Umbilical cord (tissue), 1 donor: ENCODE measurements at regions not wholly inside any gene's neighbourhood (a gene's known extent, or its start where the extent isn't known, plus 50 kb on each side); places are given as distances from the start of the nearest gene placed in this dataset.

Experiments
- DNase-seq: peaks from one replicate; pipeline ENCODE4 v3.0.0-alpha.2; 2015; ENCODE audit warnings: low spot score

DNA sequence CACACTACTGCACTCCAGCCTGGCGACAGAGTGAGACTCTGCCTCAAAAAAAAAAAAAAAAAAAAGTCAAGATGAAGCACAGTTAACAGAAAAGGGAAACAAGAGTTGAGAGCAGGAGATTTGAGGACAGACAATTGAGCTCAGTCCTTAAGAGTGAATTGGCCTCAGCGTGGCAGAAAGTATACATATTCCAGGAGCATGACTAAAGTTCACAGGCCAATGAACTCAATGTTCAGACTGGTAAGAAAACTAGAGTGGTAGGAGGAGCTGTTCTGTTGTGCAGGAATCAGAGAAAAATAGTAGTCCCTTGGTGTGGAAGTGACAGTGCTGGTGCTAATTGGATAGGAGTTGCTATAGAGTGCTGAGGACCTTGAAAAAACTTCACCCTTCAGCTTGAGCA lies 60.0 kb downstream of the NRN1 start:
- no peak for DNase-seq

DNA sequence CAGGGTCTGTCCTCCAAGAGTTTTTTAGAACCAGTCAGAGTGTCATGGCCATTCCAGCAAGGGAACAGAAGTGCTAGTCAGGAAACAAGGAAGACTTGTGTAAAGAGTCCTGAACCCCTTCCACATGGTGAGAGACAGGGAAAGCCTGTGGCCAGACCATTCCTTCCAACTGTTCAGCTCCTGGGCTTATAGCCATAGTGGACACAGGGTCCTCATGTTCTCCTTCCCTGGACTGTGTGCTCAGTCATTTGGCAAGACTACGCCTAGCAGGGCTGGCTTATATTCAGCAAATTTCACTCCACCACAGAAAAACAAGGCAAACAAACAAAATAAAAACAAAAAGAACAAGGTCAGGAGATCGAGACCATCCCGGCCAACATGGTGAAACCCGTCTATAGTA lies 60.5 kb downstream of the NRN1 start:
- DNase-seq: no peak

DNA sequence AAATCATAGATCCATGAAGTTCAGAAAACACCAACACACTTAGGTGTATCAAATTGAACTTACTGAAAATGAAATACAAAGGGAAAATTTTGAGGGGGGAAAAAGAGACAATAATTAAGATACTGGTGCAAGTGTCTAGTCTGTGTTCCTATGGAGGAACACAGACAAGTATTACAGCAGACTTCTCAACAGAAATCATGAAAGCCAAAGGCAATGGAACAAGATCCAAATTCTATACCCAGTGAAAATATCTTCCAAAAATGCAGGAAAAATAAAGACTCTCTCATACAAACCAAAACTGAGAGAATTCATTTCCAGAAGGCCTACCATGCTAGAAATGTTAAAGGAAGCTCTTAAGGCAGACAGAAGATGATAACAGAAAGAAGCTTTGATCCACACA lies 63.1 kb downstream of the NRN1 start:
- no peak for DNase-seq

DNA sequence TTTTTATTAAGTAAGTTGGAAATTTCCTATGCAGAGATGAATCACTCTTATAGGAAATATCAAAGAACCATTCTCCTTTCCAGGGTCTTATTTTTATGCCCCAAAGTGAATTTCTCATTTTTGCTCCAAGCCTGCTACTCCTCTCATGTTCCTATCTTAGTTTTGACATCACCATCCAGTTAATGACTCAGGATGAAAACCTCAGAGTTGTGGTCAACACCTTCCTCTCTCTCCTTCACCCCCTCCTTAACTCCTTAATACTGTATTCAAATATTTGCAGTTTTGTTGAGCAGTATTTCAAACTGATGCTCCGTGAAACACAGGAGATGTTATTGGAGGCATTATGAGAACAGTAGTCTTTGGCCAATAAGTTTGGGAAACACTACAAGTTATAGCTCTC lies 64.1 kb downstream of the NRN1 start:
- no peak for DNase-seq

DNA sequence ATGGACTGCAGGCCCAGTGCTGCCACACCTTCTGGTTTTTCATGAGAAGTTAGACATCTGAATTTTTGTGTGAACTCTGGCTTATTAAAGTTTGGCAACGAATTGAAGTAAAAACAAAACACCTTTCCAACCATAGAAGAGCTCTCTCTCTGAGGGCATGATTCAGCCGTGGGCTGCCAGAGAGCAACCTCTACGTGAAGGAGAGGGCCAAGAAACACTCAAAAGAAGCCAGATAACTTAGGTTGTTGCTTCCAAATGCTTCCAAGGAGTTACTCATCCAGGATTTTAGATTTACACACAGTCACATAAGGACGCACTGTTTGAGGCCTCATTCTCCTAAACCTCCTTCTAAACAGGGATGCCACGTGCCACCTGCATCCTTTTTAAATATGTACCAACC lies 65.5 kb downstream of the NRN1 start:
- no peak for DNase-seq

DNA sequence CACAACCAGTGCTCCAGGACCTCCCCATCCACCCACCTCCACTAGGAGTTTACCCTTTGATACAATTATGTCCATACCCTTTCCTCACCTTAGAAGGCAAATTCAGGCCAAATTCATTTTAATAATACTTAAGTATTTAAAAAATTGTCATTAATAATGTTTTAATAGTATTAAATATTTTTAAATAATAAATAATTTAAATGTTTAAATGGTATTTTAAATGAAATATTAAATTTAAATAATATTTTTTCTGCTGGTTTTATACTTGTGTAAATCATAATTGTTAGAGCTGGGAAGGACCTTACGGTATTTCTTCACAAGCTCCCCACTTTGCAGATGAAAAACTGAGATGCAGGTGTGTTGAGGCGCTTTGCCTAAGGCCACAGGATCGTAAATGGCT lies 67.8 kb downstream of the NRN1 start:
- no peak for DNase-seq

DNA sequence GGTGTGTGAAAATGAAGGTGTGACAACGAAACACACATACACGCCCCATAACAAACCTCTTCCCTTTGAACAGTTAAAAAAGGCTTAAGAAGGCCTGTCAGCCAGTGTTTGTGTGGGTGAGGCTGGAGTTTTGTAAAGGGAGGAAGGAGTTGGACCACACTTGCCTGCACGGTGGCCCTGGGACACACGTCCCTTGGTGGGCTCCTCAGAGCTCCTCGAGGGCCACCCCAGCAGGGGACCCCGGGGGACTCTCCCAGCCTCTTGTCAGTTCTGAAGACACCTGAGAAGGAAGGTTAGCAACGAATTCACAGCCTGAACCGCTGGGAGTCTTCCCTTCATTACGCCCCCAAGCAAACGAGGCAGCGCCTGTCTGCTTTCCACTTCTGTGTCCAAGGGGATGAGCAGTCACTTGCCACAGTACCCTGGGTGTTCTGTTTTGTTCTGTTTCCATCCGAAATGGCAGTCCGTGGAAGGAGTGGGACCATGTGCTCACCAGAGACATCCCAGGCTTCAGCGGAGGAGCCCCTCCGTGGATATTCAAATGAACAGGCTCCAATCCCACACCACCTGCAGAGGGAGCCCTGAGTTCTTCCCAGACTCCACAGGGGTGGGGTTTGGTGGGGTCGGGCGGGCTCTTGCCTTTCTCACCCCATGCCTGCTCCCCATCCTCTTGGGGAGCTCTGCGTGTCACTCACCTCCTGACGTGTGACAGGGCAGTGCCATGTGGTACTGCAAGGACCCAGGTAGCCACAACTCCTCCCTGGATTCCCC lies 68.6 kb downstream of the NRN1 start:
- DNase-seq: no peak

DNA sequence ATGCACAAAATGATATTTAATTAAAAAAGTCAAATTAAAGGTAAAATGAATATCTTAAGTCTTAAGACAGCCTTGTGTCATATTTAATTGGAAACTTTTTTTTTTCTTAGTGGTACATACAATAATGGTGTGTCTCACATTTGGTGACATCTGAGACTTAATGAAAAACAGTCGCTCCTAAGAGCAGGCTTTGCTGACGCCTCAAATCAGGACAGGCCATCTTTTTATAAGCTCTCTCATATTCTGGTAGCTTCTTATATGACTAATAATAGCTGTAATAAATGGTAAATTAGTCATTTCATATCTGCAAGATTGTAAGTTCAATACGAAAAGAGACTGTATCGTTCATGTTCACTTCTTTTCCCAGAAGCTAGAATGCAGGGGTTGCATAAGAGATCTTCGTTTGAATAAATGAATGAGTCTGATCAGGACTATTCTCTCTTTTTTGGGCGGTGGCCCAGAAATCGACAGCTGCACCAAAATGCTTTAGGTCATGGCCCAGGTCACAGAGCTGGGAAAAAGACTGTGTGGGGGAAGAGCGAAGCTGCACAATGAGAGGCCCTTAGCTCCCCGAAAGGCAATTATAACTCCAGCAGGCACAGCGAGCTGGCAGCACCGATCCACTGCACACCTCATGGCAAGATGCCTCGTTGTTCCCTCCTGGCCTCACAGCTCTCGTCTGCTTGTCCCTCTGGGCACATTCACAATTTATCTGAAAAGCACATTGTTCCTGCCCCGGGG lies 69.4 kb downstream of the NRN1 start:
- DNase-seq: no peak

DNA sequence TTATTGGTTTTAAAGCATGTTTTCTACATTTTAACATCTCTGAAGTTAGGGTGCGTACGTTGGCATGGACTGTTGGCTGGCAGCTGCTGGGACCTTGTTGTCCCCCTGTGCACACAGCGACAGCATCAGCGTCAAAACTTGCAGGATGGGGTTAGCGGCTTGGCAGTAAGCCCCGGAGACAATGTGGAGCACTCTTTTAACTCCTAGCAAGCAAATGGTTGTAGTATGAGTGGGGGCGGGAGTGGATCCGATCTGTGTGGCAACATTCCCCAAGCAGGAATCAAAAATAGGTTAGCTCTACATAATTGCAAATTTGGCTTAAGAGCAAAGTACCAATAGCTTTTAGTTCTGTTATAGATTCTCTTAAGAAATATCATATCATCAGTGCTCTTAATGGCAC lies 70.1 kb downstream of the NRN1 start:
- DNase-seq: no peak

DNA sequence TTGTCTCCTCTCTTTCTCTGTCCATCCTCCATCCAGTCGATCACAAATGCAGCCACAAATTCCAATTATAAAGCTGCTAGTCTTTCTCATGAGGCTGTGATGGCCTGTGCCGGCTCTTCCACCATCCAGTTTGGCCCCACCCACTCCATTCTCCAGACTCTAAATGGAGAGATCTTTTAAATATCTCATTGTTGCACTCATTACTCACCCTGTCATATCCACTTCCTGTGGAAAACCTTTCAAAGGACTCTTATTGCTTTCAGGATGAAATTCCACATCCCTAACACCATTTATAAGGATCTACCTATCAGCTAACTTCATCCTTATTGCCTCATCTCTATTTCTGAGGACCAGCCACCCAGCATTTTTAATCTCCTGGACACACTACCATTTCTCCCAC lies 70.6 kb downstream of the NRN1 start:
- no peak for DNase-seq

DNA sequence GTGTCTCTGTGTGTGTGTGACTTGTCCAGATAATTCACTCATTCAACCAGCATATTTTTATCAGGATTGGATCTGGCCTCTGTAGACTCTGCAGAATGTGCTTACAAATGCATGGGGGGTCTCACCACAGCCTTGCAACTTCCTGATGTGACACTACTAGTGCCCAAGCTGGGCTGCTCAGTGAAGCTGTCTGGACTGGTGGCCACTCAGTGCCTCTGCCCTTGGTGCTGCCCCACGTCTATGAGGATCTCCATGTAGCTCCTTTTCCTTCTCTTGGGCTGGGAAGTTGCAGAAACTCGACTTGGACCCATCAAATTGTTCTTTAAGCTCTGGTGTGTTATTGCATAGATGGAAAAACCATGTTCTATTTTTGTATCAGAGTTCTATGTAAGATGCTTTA lies 75.8 kb downstream of the NRN1 start:
- no peak for DNase-seq

DNA sequence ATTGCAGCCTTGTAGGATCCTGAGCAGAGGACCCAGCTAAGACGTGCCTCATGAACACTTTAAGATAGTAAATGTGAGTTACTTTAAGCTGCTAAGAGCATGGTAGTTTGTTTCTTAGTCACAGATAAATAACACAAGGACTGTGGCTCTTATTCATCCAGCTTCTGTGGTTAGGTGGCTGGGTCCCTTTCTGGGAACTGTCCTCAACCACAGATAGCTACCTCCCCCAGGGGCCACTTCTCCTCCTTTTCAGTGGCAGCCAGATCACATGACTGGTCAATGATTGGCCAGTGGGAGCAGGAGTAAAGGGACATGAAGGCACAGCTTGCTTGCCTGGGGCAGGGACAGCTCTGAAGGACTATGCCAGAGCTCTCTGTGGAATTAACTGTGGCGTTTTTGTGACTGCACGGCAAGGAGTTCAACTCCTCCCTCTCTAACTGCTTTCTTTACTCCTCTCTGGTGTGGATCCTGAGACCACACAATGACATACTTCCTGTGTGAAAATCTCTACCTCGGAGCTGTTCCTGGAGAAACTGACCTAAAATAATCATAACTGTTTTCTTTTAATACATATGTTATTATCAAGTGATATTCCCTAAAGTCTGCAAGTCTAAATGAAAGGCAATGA lies 76.5 kb downstream of the NRN1 start:
- DNase-seq: no peak

DNA sequence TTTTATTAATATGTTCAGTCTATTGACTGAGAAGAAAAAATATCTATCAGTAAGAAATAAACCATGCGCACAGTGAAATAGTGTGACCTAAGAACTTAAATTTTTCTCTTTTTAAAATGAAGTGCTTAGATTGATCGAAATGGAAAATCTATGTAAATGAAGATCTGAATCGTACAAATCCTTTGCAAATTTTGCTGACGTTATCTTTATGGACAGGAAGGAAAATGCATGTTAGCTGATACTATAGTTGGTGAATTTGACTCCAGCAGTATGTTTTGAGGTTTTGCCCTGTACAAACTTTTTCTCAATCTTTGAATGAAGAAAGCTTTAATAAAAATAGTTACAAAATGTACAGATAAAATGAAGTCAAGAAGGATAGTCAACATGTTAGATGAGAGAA lies 82.9 kb downstream of the NRN1 start:
- DNase-seq: no peak

DNA sequence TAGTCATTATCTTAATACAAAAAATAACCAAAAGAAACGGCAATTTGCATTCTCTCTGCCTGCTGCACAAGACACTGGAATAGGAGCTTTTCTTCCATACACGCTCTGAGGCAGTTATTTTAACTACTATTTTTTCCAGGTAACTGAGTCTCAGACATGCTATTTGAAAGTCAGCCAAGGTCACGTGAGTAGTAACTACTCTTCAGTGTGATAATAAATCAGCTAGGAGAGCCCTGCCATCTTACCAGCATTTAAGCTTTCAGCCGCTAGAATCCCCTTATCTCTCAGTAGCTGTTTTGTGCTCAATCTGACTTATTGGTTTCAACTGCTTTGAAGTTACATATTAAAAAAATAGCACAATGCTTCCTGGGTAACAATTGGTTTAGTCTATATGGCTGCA lies 84.5 kb downstream of the NRN1 start:
- peak; percentile 3 for DNase-seq

DNA sequence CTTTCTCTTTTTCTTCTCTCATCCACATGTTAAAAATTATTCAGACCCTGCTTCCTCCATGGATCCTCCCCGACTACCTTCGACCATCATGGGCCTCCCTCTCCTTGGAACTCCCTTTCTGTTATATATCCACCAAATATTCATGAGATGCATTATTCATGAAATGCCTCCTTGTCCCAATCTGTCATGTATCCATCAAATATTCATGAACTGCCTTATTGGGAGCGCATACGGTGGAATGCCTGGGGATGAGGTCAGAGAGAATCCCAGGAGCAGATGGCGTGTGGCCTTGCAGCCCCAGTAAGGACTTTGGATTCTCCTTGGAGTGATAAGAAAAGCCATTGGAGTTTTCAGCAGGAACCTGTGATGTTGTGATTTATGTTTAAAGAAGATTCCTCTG lies 97.0 kb downstream of the NRN1 start:
- no peak for DNase-seq

DNA sequence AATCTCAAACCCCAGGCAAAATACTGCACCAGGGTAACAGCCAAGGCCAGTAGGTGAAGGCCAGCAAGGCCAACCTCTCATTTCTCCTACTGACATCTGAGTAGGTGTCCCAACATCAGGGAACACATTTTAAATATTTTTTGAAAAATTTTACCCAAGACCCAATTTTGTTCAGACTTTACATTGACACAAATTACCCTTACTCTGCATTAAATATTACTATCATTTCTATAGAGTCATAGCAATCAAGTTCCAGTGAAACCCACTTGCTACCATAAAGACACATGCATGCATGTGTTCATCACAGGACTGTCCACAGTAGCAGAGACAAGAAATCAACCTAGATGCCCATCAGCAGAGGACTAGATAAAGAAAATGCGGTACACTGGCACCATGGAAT lies 99.9 kb downstream of the NRN1 start:
- no peak for DNase-seq

DNA sequence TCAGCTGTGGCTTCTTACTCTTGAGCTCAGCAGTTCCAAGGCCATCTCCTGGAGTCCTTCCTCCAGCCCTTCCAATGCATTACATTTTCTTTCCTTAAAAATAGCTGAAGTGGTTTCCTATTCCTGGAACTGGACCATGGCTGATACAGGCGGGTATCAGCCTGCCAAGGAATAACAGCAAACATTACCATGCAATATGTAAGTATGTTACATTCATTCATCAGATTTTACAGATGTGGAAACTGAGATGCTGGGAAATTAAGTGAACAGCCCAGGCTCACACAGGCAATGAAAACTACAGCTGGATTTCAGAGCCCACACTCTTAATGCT lies 100.4 kb downstream of the NRN1 start:
- DNase-seq: no peak

DNA sequence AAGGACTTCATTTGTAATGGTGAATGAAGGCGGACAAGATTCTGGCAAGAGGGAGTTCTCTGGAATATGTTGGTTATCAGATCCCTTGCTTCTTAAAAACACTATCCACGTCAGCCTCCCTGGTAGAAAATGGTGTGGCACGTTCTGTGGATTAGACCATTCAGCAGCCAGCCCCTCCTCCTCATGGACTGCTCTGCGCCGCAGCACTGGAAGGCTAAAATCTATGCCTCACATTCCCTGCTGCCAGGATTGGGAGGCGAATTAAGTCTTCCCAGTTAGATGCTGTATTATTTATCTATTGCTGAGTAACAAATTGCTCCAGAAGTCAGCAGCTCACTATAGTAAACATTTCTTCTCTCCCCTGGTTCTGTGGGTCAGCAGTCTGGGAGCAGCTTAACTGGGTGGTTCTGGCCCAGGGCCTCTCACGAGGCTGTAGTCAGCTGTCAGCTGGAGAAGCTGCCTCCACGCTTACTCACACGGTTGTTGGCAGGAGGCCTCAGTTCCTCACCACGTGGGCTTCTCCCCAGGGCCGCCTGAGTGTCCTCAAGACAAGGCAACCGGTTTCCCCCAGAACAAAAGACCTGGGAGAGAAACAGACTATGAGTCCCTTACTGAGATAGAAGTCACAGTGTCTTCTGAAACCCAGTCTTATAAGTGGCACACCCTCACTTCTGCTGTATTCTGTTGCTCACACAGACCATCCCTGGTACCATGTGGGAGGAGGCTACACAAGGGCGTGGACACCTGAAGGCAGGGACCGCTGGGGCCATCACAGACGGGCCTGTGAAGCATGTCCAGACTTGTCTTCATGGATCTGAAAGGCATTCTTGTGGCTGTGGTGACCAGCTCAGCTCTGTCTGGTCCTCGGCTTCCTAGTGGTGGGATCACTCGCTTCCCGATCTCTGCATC lies 101.0 kb downstream of the NRN1 start:
- DNase-seq: peak; percentile 53

DNA sequence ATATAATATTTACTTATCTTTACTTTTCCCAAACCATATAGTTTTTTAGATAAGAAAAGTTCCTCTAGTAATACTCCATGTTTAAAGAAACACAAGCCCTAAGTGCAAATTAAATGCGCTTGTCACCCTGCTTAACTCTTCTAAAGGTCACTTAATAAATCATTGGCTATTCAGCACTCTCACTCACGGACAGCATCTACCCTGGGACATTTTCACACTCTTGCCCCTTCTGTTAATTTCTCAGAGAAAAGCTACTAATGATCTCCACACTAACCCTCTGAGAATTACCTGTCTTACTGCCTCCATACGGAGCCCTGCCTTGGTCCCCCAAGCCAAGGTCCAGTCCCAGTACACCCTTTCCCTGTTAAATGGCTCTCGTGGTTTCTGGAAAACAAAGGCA lies 102.2 kb downstream of the NRN1 start:
- no peak for DNase-seq

DNA sequence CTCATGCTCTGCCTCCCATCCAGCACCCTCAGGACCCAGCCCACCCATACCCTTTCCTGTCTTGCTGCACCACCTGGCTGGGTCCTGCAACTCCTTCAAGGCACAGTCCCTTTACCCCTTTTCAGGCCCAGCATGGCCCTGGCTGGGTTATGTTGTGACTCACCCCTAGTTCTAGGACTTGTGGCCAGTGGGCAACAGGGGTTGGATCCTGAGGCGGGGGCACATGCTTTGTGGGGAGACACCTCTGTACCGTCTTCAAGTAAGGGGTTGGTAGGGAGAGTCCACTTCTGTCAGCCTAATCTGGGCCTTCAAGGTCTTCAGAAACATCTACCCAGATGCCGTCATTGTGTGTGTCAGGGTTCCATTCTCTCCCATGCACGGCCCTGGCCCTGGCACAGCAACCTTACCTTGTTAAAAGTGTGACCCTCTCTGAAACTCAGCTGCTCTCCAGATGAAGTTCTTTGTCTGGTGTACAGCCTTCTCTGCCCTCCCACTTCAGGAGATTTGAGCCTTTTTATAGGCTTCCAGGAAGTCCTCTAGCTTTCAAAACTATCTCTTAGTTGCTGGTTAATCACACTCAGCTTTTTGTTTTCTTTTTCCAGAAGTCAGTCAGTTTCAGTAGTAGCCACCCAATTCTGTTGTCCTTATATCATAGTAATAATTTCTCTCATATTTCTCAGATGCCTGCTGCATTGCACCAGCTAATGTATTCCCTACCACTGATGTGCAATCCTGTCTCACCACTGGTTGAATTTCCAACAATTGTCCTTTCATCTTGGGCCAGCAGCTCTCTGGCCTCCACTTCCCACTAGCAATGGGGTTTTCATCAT lies 107.3 kb downstream of the NRN1 start:
- no peak for DNase-seq

DNA sequence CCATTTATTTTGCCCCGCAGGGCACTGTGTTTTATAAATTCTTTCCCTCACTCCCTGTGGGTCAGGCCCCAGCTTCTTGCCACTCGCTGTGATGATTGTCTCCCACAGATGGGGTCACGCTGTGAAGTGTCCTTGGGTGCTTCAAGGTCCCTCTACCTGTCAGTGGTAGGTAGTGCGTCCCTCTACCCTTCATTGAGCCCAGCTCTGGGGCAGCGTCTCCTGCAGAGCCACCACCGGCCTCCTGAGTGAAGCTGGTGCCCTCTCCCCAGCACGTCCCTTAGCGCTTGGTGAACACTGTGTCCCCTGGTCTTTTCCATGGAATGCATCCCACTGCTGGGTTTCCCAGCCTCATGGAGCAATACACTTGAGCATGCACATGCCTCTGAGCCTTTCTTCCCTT lies 108.2 kb downstream of the NRN1 start:
- DNase-seq: no peak
